DND-41 (cell line): ENCODE measurements at regions not wholly inside any gene's neighbourhood (a gene's known extent, or its start where the extent isn't known, plus 50 kb on each side); places are given as distances from the start of the nearest gene placed in this dataset.

Experiments used
- CTCF ChIP-seq: IDR thresholded peaks from 2 replicates; pipeline ENCODE4 v1.5.1; 2012; ENCODE audit warnings: borderline replicate concordance, low read length, moderate library complexity, mild to moderate bottlenecking; ENCODE audit not compliant: poor library complexity, severe bottlenecking; ENCODE audit errors: extremely low read depth
- EZH2 ChIP-seq: IDR thresholded peaks from 3 replicates; pipeline ENCODE4 v1.6.1; 2012; ENCODE audit warnings: borderline replicate concordance, low read depth, mild to moderate bottlenecking, moderate library complexity, low read length, inconsistent platforms; ENCODE audit not compliant: severe bottlenecking

- TF ChIP-seq CTCF, result no peak
- no peak for TF ChIP-seq EZH2
These were observed 915.6 kb upstream of the LRFN5 start for GRCh38 chr14:40691066-40691465.
